ENCODE measurements at regions not wholly inside any gene's neighbourhood (a gene's known extent, or its start where the extent isn't known, plus 50 kb on each side); places are given as distances from the start of the nearest gene placed in this dataset.

GRCh38 chr1:94303005-94303404 is 65.6 kb upstream of the ARHGAP29 start:
- H4K20me1 ChIP-seq (ENCODE audit: insufficient read depth), result no peaks in the 10 kb centered on the region
- no peaks in the 10 kb centered on the region for H3K9me2 ChIP-seq (ENCODE audit: insufficient read depth)
- intact Hi-C loops (cut with micrococcal nuclease; ENCODE audit: unreplicated experiment), result no loop called here
- no peak overlapping the region for H2AFZ ChIP-seq
- H3K27me3 ChIP-seq (ENCODE audit: insufficient read depth, low read depth), result no peaks in the 10 kb centered on the region
- peaks cover 54% of the 10 kb centered on the region for H3F3A ChIP-seq (ENCODE audit: insufficient read depth, low read depth)
- H3K27ac ChIP-seq, result no peak overlapping the region
- no peak overlapping the region for H3K4me2 ChIP-seq
- no peak overlapping the region for H3K4me3 ChIP-seq
- H3K36me3 ChIP-seq (ENCODE audit: low read depth), result no peaks in the 10 kb centered on the region
- peaks cover 57% of the 10 kb centered on the region for H3K4me1 ChIP-seq (replicated peaks; ENCODE audit: insufficient read depth)
- BruUV-seq (replicated peaks), result no TSS peak
- TF ChIP-seq EZH2 (IDR thresholded peaks at IDR 0.05; ENCODE audit: low read depth) (no peak), CTCF (conservative IDR thresholded peaks at IDR 0.05) (no peak)
- ChIA-PET POLR2A (ENCODE audit: unreplicated experiment) (no interaction called here), CTCF (no interaction called here)
- H3K9me3 ChIP-seq (ENCODE audit: insufficient read depth, low read depth), result no peaks in the 10 kb centered on the region
- H3K79me2 ChIP-seq (ENCODE audit: low read depth), result no peaks in the 10 kb centered on the region
- DNase-seq, result no peak

GRCh38 chr1:94302497-94302896 is 65.1 kb upstream of the ARHGAP29 start:
- DNase-seq, result no peak
- no peak overlapping the region for H3K4me2 ChIP-seq
- H3K4me3 ChIP-seq, result no peak overlapping the region
- H3K27ac ChIP-seq, result no peak overlapping the region; the same call in 1 of the 2 replicates
- H4K20me1 ChIP-seq (ENCODE audit: insufficient read depth), result no peaks in the 10 kb centered on the region
- no peaks in the 10 kb centered on the region for H3K79me2 ChIP-seq (ENCODE audit: low read depth)
- TF ChIP-seq CTCF (conservative IDR thresholded peaks at IDR 0.05), result no peak
- no peak for TF ChIP-seq EZH2 (IDR thresholded peaks at IDR 0.05; ENCODE audit: low read depth)
- H3K9me3 ChIP-seq (ENCODE audit: insufficient read depth, low read depth), result no peaks in the 10 kb centered on the region
- ChIA-PET CTCF (no interaction called here), POLR2A (ENCODE audit: unreplicated experiment) (interaction anchor here (0.6 kb wide), 1 partner anchor 338 kb away, joined by 10 read pairs; no protein-coding TSS in a partner anchor)
- H3K36me3 ChIP-seq (ENCODE audit: low read depth), result no peaks in the 10 kb centered on the region
- H3K27me3 ChIP-seq (ENCODE audit: insufficient read depth, low read depth), result no peaks in the 10 kb centered on the region
- peaks cover 55% of the 10 kb centered on the region for H3F3A ChIP-seq (ENCODE audit: insufficient read depth, low read depth)
- intact Hi-C loops (cut with micrococcal nuclease; ENCODE audit: unreplicated experiment), result no loop called here
- H3K9me2 ChIP-seq (ENCODE audit: insufficient read depth), result no peaks in the 10 kb centered on the region
- no peak overlapping the region for H2AFZ ChIP-seq
- BruUV-seq (replicated peaks), result no TSS peak
- H3K4me1 ChIP-seq (replicated peaks; ENCODE audit: insufficient read depth), result peaks cover 61% of the 10 kb centered on the region

GRCh38 chr1:94301186-94301585 is 63.8 kb upstream of the ARHGAP29 start:
- no peaks in the 10 kb centered on the region for H4K20me1 ChIP-seq (ENCODE audit: insufficient read depth)
- intact Hi-C loops (cut with micrococcal nuclease; ENCODE audit: unreplicated experiment), result no loop called here
- H3K9me2 ChIP-seq (ENCODE audit: insufficient read depth), result no peaks in the 10 kb centered on the region
- no TSS peak for BruUV-seq (replicated peaks)
- H3K27ac ChIP-seq, result peak overlapping the region; percentile 97
- TF ChIP-seq CTCF (conservative IDR thresholded peaks at IDR 0.05) (no peak), EZH2 (IDR thresholded peaks at IDR 0.05; ENCODE audit: low read depth) (no peak)
- H3K4me1 ChIP-seq (replicated peaks; ENCODE audit: insufficient read depth), result peaks cover 61% of the 10 kb centered on the region
- H2AFZ ChIP-seq, result no peak overlapping the region; the same call in 1 of the 2 replicates
- ChIA-PET POLR2A (ENCODE audit: unreplicated experiment) (interaction anchor here (0.7 kb wide), 2 partner anchors 8 to 53 kb away, joined by 4 read pairs; no protein-coding TSS in a partner anchor), CTCF (interaction anchor here (0.6 to 0.8 kb wide), 2 partner anchors 17 to 261 kb away, joined by 3 read pairs; no protein-coding TSS in a partner anchor)
- no peaks in the 10 kb centered on the region for H3K36me3 ChIP-seq (ENCODE audit: low read depth)
- peaks cover 55% of the 10 kb centered on the region for H3F3A ChIP-seq (ENCODE audit: insufficient read depth, low read depth)
- peak overlapping the region; percentile 58 for H3K4me2 ChIP-seq
- no peaks in the 10 kb centered on the region for H3K27me3 ChIP-seq (ENCODE audit: insufficient read depth, low read depth)
- H3K79me2 ChIP-seq (ENCODE audit: low read depth), result no peaks in the 10 kb centered on the region
- H3K9me3 ChIP-seq (ENCODE audit: insufficient read depth, low read depth), result no peaks in the 10 kb centered on the region
- no peak overlapping the region; the same call in 1 of the 2 replicates for H3K4me3 ChIP-seq
- peak; percentile 30 to 64 for DNase-seq

Measured in PC-9 (cell line).